ENCODE measurements at regions not wholly inside any gene's neighbourhood (a gene's known extent, or its start where the extent isn't known, plus 50 kb on each side); places are given as distances from the start of the nearest gene placed in this dataset.

GRCh38 chr1:67951014-67951413, 99.4 kb downstream of the DIRAS3 start:
- TF ChIP-seq, protein P1, sequence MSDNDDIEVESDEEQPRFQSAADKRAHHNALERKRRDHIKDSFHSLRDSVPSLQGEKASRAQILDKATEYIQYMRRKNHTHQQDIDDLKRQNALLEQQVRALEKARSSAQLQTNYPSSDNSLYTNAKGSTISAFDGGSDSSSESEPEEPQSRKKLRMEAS (IDR thresholded peaks at IDR 0.05): no peak
- no peak for TF ChIP-seq TCF7L2 (IDR thresholded peaks at IDR 0.05; ENCODE audit: borderline replicate concordance, extremely low read depth, insufficient read depth, insufficient read length)
- TF ChIP-seq, protein P2, sequence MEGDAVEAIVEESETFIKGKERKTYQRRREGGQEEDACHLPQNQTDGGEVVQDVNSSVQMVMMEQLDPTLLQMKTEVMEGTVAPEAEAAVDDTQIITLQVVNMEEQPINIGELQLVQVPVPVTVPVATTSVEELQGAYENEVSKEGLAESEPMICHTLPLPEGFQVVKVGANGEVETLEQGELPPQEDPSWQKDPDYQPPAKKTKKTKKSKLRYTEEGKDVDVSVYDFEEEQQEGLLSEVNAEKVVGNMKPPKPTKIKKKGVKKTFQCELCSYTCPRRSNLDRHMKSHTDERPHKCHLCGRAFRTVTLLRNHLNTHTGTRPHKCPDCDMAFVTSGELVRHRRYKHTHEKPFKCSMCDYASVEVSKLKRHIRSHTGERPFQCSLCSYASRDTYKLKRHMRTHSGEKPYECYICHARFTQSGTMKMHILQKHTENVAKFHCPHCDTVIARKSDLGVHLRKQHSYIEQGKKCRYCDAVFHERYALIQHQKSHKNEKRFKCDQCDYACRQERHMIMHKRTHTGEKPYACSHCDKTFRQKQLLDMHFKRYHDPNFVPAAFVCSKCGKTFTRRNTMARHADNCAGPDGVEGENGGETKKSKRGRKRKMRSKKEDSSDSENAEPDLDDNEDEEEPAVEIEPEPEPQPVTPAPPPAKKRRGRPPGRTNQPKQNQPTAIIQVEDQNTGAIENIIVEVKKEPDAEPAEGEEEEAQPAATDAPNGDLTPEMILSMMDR (IDR thresholded peaks at IDR 0.05 in 2 of 3, conservative IDR thresholded peaks at IDR 0.05 in 1 of 3; ENCODE audit: borderline replicate concordance in 1 of 3, insufficient read depth in 1 of 3, low read depth in 2 of 3, low read length in 2 of 3): no peak
- TF ChIP-seq POLR2AphosphoS5 (IDR thresholded peaks at IDR 0.05; ENCODE audit: low read depth, low read length): no peak
- TF ChIP-seq EZH2phosphoT487 (IDR thresholded peaks at IDR 0.05; ENCODE audit: borderline replicate concordance): no peak
- TF ChIP-seq RAD21 (IDR thresholded peaks at IDR 0.05; ENCODE audit: low read depth): no peak
- TF ChIP-seq REST (IDR thresholded peaks at IDR 0.05; ENCODE audit: low read depth): no peak
- no peak for TF ChIP-seq ZFX (IDR thresholded peaks at IDR 0.05)
- no peak for TF ChIP-seq EZH2 (IDR thresholded peaks at IDR 0.05)
